Heart left ventricle (tissue), 16 donors: ENCODE measurements at regions not wholly inside any gene's neighbourhood (a gene's known extent, or its start where the extent isn't known, plus 50 kb on each side); places are given as distances from the start of the nearest gene placed in this dataset.

Experiments used
- ATAC-seq, 4 donors: fragments of 200-7000 bp; cut with Tn5 transposase; one replicate each; pipeline ENCODE4 v1.9.1; 2020 to 2022; ENCODE audit warnings: moderate library complexity in 4 of 4, mild to moderate bottlenecking in 3 of 4, moderate number of reproducible peaks in 1 of 4
- DNase-seq, 5 donors: peaks; one replicate each; pipeline ENCODE4 v3.0.0-alpha.2; 2020
- H3K27ac ChIP-seq, 12 donors: fragments of 200-600 bp; sonication (generic) in 4 of 12; one replicate each; pipeline versions ENCODE4 v1.5.0 to v1.8.0; 2016 to 2022; ENCODE audit warnings: mild to moderate bottlenecking in 2 of 12
- H3K27me3 ChIP-seq, 9 donors: fragments of 200-600 bp; sonication (generic) in 2 of 9; one replicate each; pipeline versions ENCODE4 v1.5.1 to v1.8.0; 2016 to 2022; ENCODE audit warnings: mild to moderate bottlenecking in 3 of 9
- H3K36me3 ChIP-seq, 9 donors: fragments of 200-600 bp; sonication (generic) in 2 of 9; one replicate each; pipeline versions ENCODE4 v1.5.0 to v1.8.0; 2018 to 2022; ENCODE audit warnings: mild to moderate bottlenecking in 2 of 9
- H3K4me1 ChIP-seq, 12 donors: fragments of 200-600 bp; sonication (generic) in 4 of 12; one replicate each; pipeline versions ENCODE4 v1.5.0 to v1.8.0; 2016 to 2022; ENCODE audit warnings: mild to moderate bottlenecking in 3 of 12
- H3K4me3 ChIP-seq, 12 donors: fragments of 200-600 bp; sonication (generic) in 4 of 12; one replicate each; pipeline versions ENCODE4 v1.5.0 to v1.8.0; 2017 to 2022; ENCODE audit warnings: mild to moderate bottlenecking in 9 of 12, moderate library complexity in 4 of 12
- H3K9me3 ChIP-seq, 12 donors: fragments of 200-600 bp; sonication (generic) in 4 of 12; one replicate each; pipeline versions ENCODE4 v1.5.0 to v1.8.0; 2016 to 2022; ENCODE audit warnings: mild to moderate bottlenecking in 1 of 12
- POLR2A ChIP-seq, 2 donors: fragments of 450-650 bp; IDR thresholded peaks; one replicate each; pipeline ENCODE4 v1.6.1; 2017; ENCODE audit warnings: antibody characterized with exemption in 2 of 2, mild to moderate bottlenecking in 2 of 2, moderate library complexity in 2 of 2
- WGBS, 4 donors: extraction: QIAGEN DNeasy Blood & Tissue Kit in 2 of 4; methylation state at CpG; one replicate each; pipeline versions ENCODE4 v1.1.5 to v1.1.7; 2013 to 2018; 5-methylcytosine and 5-hydroxymethylcytosine counted together
- intact Hi-C, 10 donors: fragments of 100-400 bp; cut with DNase I; formaldehyde crosslinking; loops; one replicate each; pipeline versions ENCODE4 v1.11.1 to v1.14.2; 2022
- TF ChIP-seq, protein P1 (sequence below), 12 donors: fragments of 200-600 bp; sonication (generic) in 4 of 12; IDR thresholded peaks; one replicate each; pipeline versions ENCODE4 v1.5.0 to v1.8.0; 2018 to 2022; ENCODE audit warnings: antibody characterized with exemption in 12 of 12, mild to moderate bottlenecking in 5 of 12
- donor health status: ischemic (EF 13 %, LVEDD 7.1; RV severe dilation, severe dysfunction).
- donor health status: healthy with polysubstance abuse.
- donor health status: DM: no; HTN: yes; CAD: no.
- donor health status: DM: no; HTN: no; CAD: no.
- donor health status: ischemic (EF 25% LVEDD 6.9; RV normal size, moderate dysfunction).
- donor health status: ischemic (EF 25% LVEDD 5.7; RV mildly dilated, moderate dysfunction).
- donor health status: healthy.
- donor health status: DM: yes; HTN: yes; CAD: no.
- donor health status: ischemic (EF 35%, LVEDD 5.7; RV mildly dilated, moderate dysfunction).
- donor health status: nonischemic (EF 11% LVEDD 7.7; RV severe dilation, severe dysfunction).
- donor health status: DM: yes; HTN: yes; CAD: no.
- donor health status: PGD.
- donor health status: ischemic (EF 29% LVEDD 5.4; RV normal size, mild dysfunction).
- donor health status: nonischemic (EF 23%, LVEDD 6.1; RV moderate dilation, normal function).

DNA sequence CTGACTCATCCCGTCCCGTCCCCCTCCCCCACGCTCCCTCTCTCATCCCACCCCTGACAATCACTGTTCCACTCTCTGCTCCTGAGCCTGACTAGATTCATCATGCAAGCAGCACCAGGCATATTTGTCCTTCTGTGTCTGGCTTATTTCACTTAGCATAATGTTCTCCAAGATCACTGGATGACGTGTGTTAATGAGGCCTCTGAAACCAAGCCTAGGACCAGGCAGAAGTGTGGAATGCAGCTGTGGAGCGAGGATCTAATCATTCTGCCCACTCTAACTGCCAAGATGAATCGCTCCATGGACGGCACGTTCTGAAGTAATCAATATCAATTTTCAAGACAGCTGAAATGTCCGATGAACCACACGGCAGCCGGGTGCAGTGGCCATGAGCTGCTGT is 122.4 kb upstream of the ZNF236 start:
- H3K9me3 ChIP-seq: no peaks in the 10 kb centered on the region
- peaks cover 0 to 16% (median 3%) of the 10 kb centered on the region in 9 donors for H3K27me3 ChIP-seq
- H3K36me3 ChIP-seq: no peaks in the 10 kb centered on the region
- intact Hi-C loops: no loop called here
- DNase-seq: no peak
- no peak overlapping the region for H3K4me3 ChIP-seq
- H3K27ac ChIP-seq: no peak overlapping the region
- no peak for TF ChIP-seq POLR2A (IDR thresholded peaks at IDR 0.05)
- TF ChIP-seq, protein P1, sequence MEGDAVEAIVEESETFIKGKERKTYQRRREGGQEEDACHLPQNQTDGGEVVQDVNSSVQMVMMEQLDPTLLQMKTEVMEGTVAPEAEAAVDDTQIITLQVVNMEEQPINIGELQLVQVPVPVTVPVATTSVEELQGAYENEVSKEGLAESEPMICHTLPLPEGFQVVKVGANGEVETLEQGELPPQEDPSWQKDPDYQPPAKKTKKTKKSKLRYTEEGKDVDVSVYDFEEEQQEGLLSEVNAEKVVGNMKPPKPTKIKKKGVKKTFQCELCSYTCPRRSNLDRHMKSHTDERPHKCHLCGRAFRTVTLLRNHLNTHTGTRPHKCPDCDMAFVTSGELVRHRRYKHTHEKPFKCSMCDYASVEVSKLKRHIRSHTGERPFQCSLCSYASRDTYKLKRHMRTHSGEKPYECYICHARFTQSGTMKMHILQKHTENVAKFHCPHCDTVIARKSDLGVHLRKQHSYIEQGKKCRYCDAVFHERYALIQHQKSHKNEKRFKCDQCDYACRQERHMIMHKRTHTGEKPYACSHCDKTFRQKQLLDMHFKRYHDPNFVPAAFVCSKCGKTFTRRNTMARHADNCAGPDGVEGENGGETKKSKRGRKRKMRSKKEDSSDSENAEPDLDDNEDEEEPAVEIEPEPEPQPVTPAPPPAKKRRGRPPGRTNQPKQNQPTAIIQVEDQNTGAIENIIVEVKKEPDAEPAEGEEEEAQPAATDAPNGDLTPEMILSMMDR (IDR thresholded peaks at IDR 0.05): no peak
- peaks cover 0 to 5% (median 0%) of the 10 kb centered on the region in 12 donors for H3K4me1 ChIP-seq
- WGBS, 4 donors: 61 to 70% (median 65%) methylated on average over 11 of the region's 11 CpGs
- ATAC-seq: no peak

DNA sequence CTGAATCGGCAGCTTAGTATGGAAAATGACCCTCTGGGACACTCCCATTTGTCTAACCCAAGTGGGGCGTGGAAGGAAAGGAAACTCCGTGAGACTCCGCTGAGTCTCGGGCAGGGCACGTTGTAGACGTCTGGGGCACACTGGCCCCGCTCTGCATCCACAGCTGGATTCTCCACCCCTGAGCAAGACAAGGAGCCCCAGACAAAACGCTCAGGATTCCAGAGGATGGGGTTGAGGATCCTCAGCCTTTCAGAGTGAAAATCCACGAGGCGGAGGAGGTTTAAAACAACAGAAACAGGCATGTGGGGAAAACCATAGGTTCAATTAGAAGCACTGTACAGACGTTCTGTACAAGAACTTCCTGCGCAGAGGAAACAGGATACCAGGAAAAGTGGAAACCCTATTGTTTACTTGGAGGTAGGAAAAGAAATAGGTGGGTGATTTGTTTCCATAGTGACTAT is 124.9 kb upstream of the ZNF236 start:
- DNase-seq (peak in 3 of 5 donors; percentile 26 to 43 (median 36)), ATAC-seq (peak; percentile 80 to 91 (median 84))
- H3K4me3 ChIP-seq: peak overlapping the region in 7 of 12 donors; percentile 1 to 37 (median 15)
- intact Hi-C loops: no loop called here
- 24 to 29% (median 27%) methylated on average over 13 of the region's 13 CpGs for WGBS, 4 donors
- peak overlapping the region; percentile 0 to 82 (median 52) for H3K27ac ChIP-seq
- H3K27me3 ChIP-seq: peaks cover 0 to 18% (median 3%) of the 10 kb centered on the region in 9 donors
- peak in 1 of 2 donors; percentile 18 for TF ChIP-seq POLR2A (IDR thresholded peaks at IDR 0.05)
- TF ChIP-seq, protein P1 (IDR thresholded peaks at IDR 0.05): no peak
- peaks cover 0 to 5% (median 0%) of the 10 kb centered on the region in 12 donors for H3K4me1 ChIP-seq
- H3K9me3 ChIP-seq: no peaks in the 10 kb centered on the region
- no peaks in the 10 kb centered on the region for H3K36me3 ChIP-seq

DNA sequence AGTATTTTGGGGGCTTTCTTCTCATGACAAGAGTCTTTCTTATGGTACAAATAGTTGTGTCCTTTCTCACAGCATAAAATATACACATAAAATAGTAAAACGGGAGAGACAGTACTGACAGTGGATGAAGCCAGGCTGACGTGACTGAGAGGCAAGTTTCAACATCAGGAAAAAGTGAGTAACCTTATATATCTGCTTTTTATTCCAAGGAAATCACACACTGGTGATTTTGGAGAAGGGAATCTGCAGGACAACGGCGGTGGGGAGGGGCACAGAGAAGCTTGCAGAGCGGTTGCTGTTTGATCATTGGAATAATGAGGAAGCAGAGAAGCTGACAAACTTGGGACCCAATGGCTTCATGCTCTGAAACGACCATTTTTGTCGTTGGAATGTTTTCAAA is 130.6 kb upstream of the ZNF236 start:
- DNase-seq (no peak), ATAC-seq (no peak)
- Histone ChIP-seq H3K4me1 (peaks cover 0 to 8% (median 0%) of the 10 kb centered on the region in 12 donors), H3K4me3 (no peak overlapping the region), H3K27ac (no peak overlapping the region), H3K27me3 (peaks cover 0 to 19% (median 6%) of the 10 kb centered on the region in 9 donors), H3K36me3 (no peaks in the 10 kb centered on the region), H3K9me3 (no peaks in the 10 kb centered on the region)
- intact Hi-C loops: no loop called here
- WGBS, 4 donors: 47 to 63% (median 57%) methylated on average over 7 of the region's 7 CpGs
- no peak for TF ChIP-seq POLR2A (IDR thresholded peaks at IDR 0.05)
- TF ChIP-seq, protein P1 (IDR thresholded peaks at IDR 0.05): no peak

DNA sequence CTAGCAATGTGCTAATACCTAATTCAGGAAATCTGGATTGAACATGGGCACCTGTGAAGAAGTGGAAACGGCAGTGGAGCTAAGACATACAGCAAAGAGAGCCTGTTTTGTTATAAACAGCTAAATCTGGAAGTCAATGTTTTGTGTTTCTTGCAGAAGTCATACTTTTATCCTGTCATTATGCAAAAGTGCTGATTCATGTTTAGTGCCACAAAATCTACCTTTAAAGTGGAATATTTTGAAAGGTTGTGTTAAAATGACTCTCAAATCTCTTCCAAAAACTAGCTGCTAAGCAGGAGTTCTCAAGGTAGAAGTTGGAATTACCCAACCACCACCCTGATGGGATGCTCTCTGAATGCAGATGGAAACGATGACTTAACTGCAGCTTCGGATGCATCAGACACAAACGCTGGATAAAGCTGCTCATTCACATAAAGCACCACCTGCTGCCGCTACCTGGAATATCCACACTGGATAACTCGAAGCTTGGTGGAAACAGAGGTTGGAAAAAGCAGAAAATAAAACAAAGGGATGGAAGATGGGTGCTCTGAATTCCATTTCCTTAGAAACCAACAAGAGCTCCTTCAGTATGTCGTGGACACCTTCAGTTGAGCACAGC is 132.6 kb upstream of the ZNF236 start:
- WGBS, 4 donors: 61 to 77% (median 73%) methylated on average over 7 of the region's 7 CpGs
- ATAC-seq (no peak), DNase-seq (no peak)
- Histone ChIP-seq H3K4me1 (peaks cover 0 to 12% (median 0%) of the 10 kb centered on the region in 12 donors), H3K27ac (no peak overlapping the region), H3K4me3 (no peak overlapping the region), H3K27me3 (peaks cover 0 to 19% (median 6%) of the 10 kb centered on the region in 9 donors), H3K9me3 (no peaks in the 10 kb centered on the region), H3K36me3 (no peaks in the 10 kb centered on the region)
- intact Hi-C loops: loop anchor here in 6 of 10 donors (5.0 to 10.0 kb wide), 2 partner anchors 195 to 292 kb away; partner anchors contain the start of gene ZNF516 (in 1 of the 6)
- TF ChIP-seq, protein P1 (IDR thresholded peaks at IDR 0.05): no peak
- TF ChIP-seq POLR2A (IDR thresholded peaks at IDR 0.05): no peak
